ENCODE measurements at regions not wholly inside any gene's neighbourhood (a gene's known extent, or its start where the extent isn't known, plus 50 kb on each side); places are given as distances from the start of the nearest gene placed in this dataset.

GRCh38 chr2:47260971-47261370 lies 84.7 kb upstream of the CALM2 start:
- DNase-seq (ENCODE audit: low read depth): no peak
- no peak overlapping the region for H3K4me3 ChIP-seq (ENCODE audit: control insufficient read depth, low read depth, low read length)
- TF ChIP-seq CTCF (IDR thresholded peaks at IDR 0.05; ENCODE audit: control insufficient read depth, insufficient read depth, low read depth, low read length, missing control alignments): no peak

GRCh38 chr2:47259829-47260228 lies 83.5 kb upstream of the CALM2 start:
- no peak for TF ChIP-seq CTCF (IDR thresholded peaks at IDR 0.05; ENCODE audit: control insufficient read depth, insufficient read depth, low read depth, low read length, missing control alignments)
- H3K4me3 ChIP-seq (ENCODE audit: control insufficient read depth, low read depth, low read length): no peak overlapping the region
- no peak for DNase-seq (ENCODE audit: low read depth)

- no peak for DNase-seq (ENCODE audit: low read depth)
- H3K4me3 ChIP-seq (ENCODE audit: control insufficient read depth, low read depth, low read length): no peak overlapping the region
- TF ChIP-seq CTCF (IDR thresholded peaks at IDR 0.05; ENCODE audit: control insufficient read depth, insufficient read depth, low read depth, low read length, missing control alignments): no peak
Measured at GRCh38 chr2:47257946-47258348, 81.6 kb upstream of the CALM2 start.

GRCh38 chr2:47256416-47257087 lies 80.2 kb upstream of the CALM2 start:
- no peak for TF ChIP-seq CTCF (IDR thresholded peaks at IDR 0.05; ENCODE audit: control insufficient read depth, insufficient read depth, low read depth, low read length, missing control alignments)
- no peak overlapping the region for H3K4me3 ChIP-seq (ENCODE audit: control insufficient read depth, low read depth, low read length)
- no peak for DNase-seq (ENCODE audit: low read depth)

GRCh38 chr2:47255794-47256193 lies 79.5 kb upstream of the CALM2 start:
- no peak overlapping the region for H3K4me3 ChIP-seq (ENCODE audit: control insufficient read depth, low read depth, low read length)
- DNase-seq (ENCODE audit: low read depth): no peak
- TF ChIP-seq CTCF (IDR thresholded peaks at IDR 0.05; ENCODE audit: control insufficient read depth, insufficient read depth, low read depth, low read length, missing control alignments): no peak

GRCh38 chr2:47254464-47254863 lies 78.2 kb upstream of the CALM2 start:
- TF ChIP-seq CTCF (IDR thresholded peaks at IDR 0.05; ENCODE audit: control insufficient read depth, insufficient read depth, low read depth, low read length, missing control alignments): no peak
- H3K4me3 ChIP-seq (ENCODE audit: control insufficient read depth, low read depth, low read length): no peak overlapping the region
- DNase-seq (ENCODE audit: low read depth): no peak

All from AG09309 (cell line).